ENCODE measurements at regions not wholly inside any gene's neighbourhood (a gene's known extent, or its start where the extent isn't known, plus 50 kb on each side); places are given as distances from the start of the nearest gene placed in this dataset.

- TF ChIP-seq, protein P1, sequence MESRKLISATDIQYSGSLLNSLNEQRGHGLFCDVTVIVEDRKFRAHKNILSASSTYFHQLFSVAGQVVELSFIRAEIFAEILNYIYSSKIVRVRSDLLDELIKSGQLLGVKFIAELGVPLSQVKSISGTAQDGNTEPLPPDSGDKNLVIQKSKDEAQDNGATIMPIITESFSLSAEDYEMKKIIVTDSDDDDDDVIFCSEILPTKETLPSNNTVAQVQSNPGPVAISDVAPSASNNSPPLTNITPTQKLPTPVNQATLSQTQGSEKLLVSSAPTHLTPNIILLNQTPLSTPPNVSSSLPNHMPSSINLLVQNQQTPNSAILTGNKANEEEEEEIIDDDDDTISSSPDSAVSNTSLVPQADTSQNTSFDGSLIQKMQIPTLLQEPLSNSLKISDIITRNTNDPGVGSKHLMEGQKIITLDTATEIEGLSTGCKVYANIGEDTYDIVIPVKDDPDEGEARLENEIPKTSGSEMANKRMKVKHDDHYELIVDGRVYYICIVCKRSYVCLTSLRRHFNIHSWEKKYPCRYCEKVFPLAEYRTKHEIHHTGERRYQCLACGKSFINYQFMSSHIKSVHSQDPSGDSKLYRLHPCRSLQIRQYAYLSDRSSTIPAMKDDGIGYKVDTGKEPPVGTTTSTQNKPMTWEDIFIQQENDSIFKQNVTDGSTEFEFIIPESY (IDR thresholded peaks at IDR 0.05; ENCODE audit: extremely low read depth, insufficient replicate concordance, low read length), result no peak
- TF ChIP-seq TCF7L2 (IDR thresholded peaks at IDR 0.05; ENCODE audit: borderline replicate concordance, extremely low read depth, insufficient read depth, insufficient read length) (no peak), EGR1 (IDR thresholded peaks at IDR 0.05; ENCODE audit: low read depth) (no peak), POLR2AphosphoS5 (IDR thresholded peaks at IDR 0.05; ENCODE audit: low read depth, low read length) (no peak), YY1 (IDR thresholded peaks at IDR 0.05; ENCODE audit: extremely low read depth, insufficient replicate concordance, low read depth, low read length) (no peak), ZFX (IDR thresholded peaks at IDR 0.05) (no peak), ELF1 (IDR thresholded peaks at IDR 0.05; ENCODE audit: borderline replicate concordance, low read depth) (no peak), ZNF274 (IDR thresholded peaks at IDR 0.05; ENCODE audit: low read depth, low read length) (no peak), CEBPB (IDR thresholded peaks at IDR 0.05; ENCODE audit: low read depth) (no peak), CBX3 (IDR thresholded peaks at IDR 0.05; ENCODE audit: low read depth) (no peak), JUND (IDR thresholded peaks at IDR 0.05) (no peak)
These were observed 52.5 kb upstream of the UQCRFS1 start (continued) for GRCh38 chr19:29265436-29265835.

- H4K20me1 ChIP-seq (ENCODE audit: insufficient read depth), result no peaks in the 10 kb centered on the region
These were observed 53.0 kb upstream of the UQCRFS1 start for GRCh38 chr19:29266001-29266400.

More at GRCh38 chr19:29266001-29266400, 53.0 kb upstream of the UQCRFS1 start:
- H3K4me2 ChIP-seq (ENCODE audit: low read length), result no peak overlapping the region
- ChIA-PET POLR2A (no interaction called here), RAD21 (ENCODE audit: low non-redundant PET in 1 of 2, low total read pairs in 2 of 2, uncharacterized antibody in 2 of 2, unreplicated experiment in 2 of 2) (no interaction called here), CTCF (no interaction called here)
- BruUV-seq (replicated peaks), result no TSS peak
- H3K4me1 ChIP-seq (ENCODE audit: control insufficient read depth in 1 of 2, insufficient read depth in 2 of 2, low read length in 2 of 2), result no peaks in the 10 kb centered on the region
- H3K79me2 ChIP-seq (ENCODE audit: insufficient read depth, low read length), result no peaks in the 10 kb centered on the region
- no peak overlapping the region for H3K4me3 ChIP-seq (replicated peaks in 1 of 2; ENCODE audit: low read depth in 1 of 2, low read length in 2 of 2)
- H3K36me3 ChIP-seq (ENCODE audit: control insufficient read depth in 1 of 2, insufficient read depth in 2 of 2, low read length in 2 of 2), result no peaks in the 10 kb centered on the region
- no peak overlapping the region for H3K9ac ChIP-seq (ENCODE audit: low read length)
- intact Hi-C loops (cut with micrococcal nuclease), result no loop called here
- no peaks in the 10 kb centered on the region for H3K9me3 ChIP-seq (ENCODE audit: control insufficient read depth in 1 of 2, insufficient read depth in 1 of 2, low read depth in 1 of 2, low read length in 2 of 2)
- DNase-seq (ENCODE audit: low read depth, low spot score) (no peak), ATAC-seq (no peak)
- H3K9me2 ChIP-seq (ENCODE audit: insufficient read depth), result no peaks in the 10 kb centered on the region
- TF ChIP-seq RAD21 (IDR thresholded peaks at IDR 0.05; ENCODE audit: low read depth) (no peak), SP1 (IDR thresholded peaks at IDR 0.05; ENCODE audit: low read depth) (no peak), FOSL1 (IDR thresholded peaks at IDR 0.05; ENCODE audit: low read depth) (no peak), ZFX (IDR thresholded peaks at IDR 0.05) (no peak), EZH2phosphoT487 (IDR thresholded peaks at IDR 0.05; ENCODE audit: borderline replicate concordance) (no peak), ELF1 (IDR thresholded peaks at IDR 0.05; ENCODE audit: borderline replicate concordance, low read depth) (no peak), REST (IDR thresholded peaks at IDR 0.05; ENCODE audit: low read depth) (no peak), ZNF274 (IDR thresholded peaks at IDR 0.05; ENCODE audit: low read depth, low read length) (no peak), MAX (IDR thresholded peaks at IDR 0.05) (no peak), POLR2A (IDR thresholded peaks at IDR 0.05; ENCODE audit: borderline replicate concordance, extremely low read depth, insufficient read depth, insufficient read length) (no peak)
- TF ChIP-seq, protein P1 (IDR thresholded peaks at IDR 0.05; ENCODE audit: extremely low read depth, insufficient replicate concordance, low read length), result no peak
- TF ChIP-seq, protein P2, sequence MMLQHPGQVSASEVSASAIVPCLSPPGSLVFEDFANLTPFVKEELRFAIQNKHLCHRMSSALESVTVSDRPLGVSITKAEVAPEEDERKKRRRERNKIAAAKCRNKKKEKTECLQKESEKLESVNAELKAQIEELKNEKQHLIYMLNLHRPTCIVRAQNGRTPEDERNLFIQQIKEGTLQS (IDR thresholded peaks at IDR 0.05), result no peak
- no peak overlapping the region for H3K27ac ChIP-seq (ENCODE audit: low read depth, low read length)
- no peak overlapping the region for H2AFZ ChIP-seq (ENCODE audit: low read depth, low read length, poor library complexity, severe bottlenecking)
- no peaks in the 10 kb centered on the region for H3K27me3 ChIP-seq (ENCODE audit: insufficient read depth, low read length)
